Right lobe of liver (tissue), 6 donors: ENCODE measurements at regions not wholly inside any gene's neighbourhood (a gene's known extent, or its start where the extent isn't known, plus 50 kb on each side); places are given as distances from the start of the nearest gene placed in this dataset.

Experiments
- ATAC-seq, 4 donors: fragments of 200-7000 bp; cut with Tn5 transposase; one replicate each; pipeline ENCODE4 v1.9.1; 2020; ENCODE audit warnings: mild to moderate bottlenecking in 4 of 4, moderate library complexity in 4 of 4
- DNase-seq, 3 donors: peaks; one replicate each; pipeline ENCODE4 v3.0.0-alpha.2; 2020
- H3K27ac ChIP-seq, 3 donors: fragments of 200-600 bp; one replicate each; pipeline ENCODE4 v1.8.0; 2022
- H3K27me3 ChIP-seq, 2 donors: fragments of 200-600 bp; one replicate each; pipeline ENCODE4 v1.8.0; 2022
- H3K36me3 ChIP-seq, 4 donors: fragments of 200-600 bp; sonication (generic) in 1 of 4; one replicate each; pipeline versions ENCODE4 v1.5.1 to v1.8.0; 2017 to 2022; ENCODE audit warnings: control low read depth in 1 of 4
- H3K4me1 ChIP-seq, 4 donors: fragments of 200-600 bp; sonication (generic) in 1 of 4; one replicate each; pipeline versions ENCODE4 v1.5.1 to v1.8.0; 2017 to 2022; ENCODE audit warnings: control low read depth in 1 of 4
- H3K4me3 ChIP-seq, 3 donors: fragments of 200-600 bp; one replicate each; pipeline ENCODE4 v1.8.0; 2022
- H3K9me3 ChIP-seq, 4 donors: fragments of 200-600 bp; sonication (generic) in 1 of 4; one replicate each; pipeline versions ENCODE4 v1.5.1 to v1.8.0; 2017 to 2022; ENCODE audit warnings: control low read depth in 1 of 4
- POLR2A ChIP-seq: fragments of 450-650 bp; IDR thresholded peaks from one replicate; pipeline ENCODE4 v1.6.1; 2017; ENCODE audit warnings: antibody characterized with exemption, mild to moderate bottlenecking
- WGBS: methylation state at CpG from one replicate; pipeline ENCODE4 v1.1.6; 2018; ENCODE audit warnings: low coverage, low lambda C conversion rate; ENCODE audit not compliant: insufficient coverage; ENCODE audit errors: missing lambda C conversion rate; 5-methylcytosine and 5-hydroxymethylcytosine counted together
- intact Hi-C, 2 donors: fragments of 100-400 bp; cut with DNase I; formaldehyde crosslinking; loops; one replicate each; pipeline versions ENCODE4 v1.11.2 to v1.14.1; 2022
- TF ChIP-seq, protein P1 (sequence below), 4 donors: fragments of 200-600 bp in 3 of 4; fragments of 450-650 bp in 1 of 4; IDR thresholded peaks; one replicate each; pipeline versions ENCODE4 v1.5.1 to v1.8.0; 2016 to 2022; ENCODE audit warnings: antibody characterized with exemption in 4 of 4, mild to moderate bottlenecking in 2 of 4
- donor health status: DM: no; HTN: yes; CAD: no.
- donor health status: DM: no; HTN: no; CAD: no.
- donor health status: DM: no; HTN: no; CAD: no.
- donor health status: DM: no; HTN: yes; CAD: no.
- donor health status: DM: no; HTN: yes; CAD: no.

DNA sequence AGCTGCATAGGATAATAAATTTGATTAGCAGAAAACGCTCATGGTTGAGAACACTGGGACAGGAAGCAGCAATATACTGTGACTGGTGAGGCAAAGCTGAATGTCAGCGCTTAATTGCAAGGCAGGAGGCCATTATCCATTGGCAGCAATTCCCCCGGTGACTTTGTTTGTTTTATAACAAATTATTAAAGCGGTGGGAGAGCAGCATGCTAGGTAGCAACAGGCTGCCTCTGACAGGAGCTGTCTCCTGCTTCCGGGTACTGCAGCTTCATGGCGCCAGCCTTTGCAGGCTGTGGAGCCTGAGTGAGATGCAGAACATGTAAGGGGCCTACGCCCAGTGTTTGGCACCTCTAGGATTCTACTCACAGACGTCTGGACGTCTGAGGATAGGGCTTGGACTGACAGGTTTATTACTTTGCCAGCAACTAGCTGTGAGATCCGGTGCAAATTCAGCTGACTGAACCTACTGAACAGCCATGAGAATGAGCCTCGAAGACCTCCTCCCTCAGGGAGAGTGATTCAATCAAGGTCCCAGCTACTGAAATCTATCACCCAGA, 82.1 kb upstream of the SSTR1 start:
- peak in 1 of 3 donors; percentile 45 for DNase-seq

DNA sequence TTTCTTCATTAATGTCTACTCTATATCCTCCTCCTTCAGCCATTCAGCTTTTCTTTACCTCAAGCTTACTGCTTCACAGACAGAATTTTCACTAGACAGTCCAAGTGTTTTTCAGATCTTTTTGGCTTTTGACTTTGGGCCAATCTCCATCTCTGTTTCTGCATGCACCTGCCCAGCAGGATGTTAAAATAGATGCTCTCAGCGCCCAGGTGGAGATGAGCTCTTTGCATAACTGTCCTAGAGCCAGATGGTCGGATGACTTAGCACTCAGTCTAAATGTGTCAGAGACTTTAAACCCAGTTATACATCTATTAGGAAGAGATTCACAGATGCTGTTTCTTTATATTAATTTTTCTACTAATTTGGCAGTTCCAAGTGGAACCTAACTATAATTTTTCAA, 80.3 kb upstream of the SSTR1 start:
- Histone ChIP-seq H3K36me3 (no peaks in the 10 kb centered on the region), H3K4me3 (no peak overlapping the region), H3K27ac (no peak overlapping the region), H3K4me1 (no peaks in the 10 kb centered on the region), H3K9me3 (no peaks in the 10 kb centered on the region), H3K27me3 (no peaks in the 10 kb centered on the region)
- ATAC-seq (no peak), DNase-seq (no peak)
- intact Hi-C loops = no loop called here
- no peak for TF ChIP-seq POLR2A
- TF ChIP-seq, protein P1, sequence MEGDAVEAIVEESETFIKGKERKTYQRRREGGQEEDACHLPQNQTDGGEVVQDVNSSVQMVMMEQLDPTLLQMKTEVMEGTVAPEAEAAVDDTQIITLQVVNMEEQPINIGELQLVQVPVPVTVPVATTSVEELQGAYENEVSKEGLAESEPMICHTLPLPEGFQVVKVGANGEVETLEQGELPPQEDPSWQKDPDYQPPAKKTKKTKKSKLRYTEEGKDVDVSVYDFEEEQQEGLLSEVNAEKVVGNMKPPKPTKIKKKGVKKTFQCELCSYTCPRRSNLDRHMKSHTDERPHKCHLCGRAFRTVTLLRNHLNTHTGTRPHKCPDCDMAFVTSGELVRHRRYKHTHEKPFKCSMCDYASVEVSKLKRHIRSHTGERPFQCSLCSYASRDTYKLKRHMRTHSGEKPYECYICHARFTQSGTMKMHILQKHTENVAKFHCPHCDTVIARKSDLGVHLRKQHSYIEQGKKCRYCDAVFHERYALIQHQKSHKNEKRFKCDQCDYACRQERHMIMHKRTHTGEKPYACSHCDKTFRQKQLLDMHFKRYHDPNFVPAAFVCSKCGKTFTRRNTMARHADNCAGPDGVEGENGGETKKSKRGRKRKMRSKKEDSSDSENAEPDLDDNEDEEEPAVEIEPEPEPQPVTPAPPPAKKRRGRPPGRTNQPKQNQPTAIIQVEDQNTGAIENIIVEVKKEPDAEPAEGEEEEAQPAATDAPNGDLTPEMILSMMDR (IDR thresholded peaks at IDR 0.05) = no peak
- WGBS = 39% methylated on average over 2 of the region's 2 CpGs

More for the DNA sequence above, 82.1 kb upstream of the SSTR1 start:
- intact Hi-C loops = no loop called here
- H3K27ac ChIP-seq = no peak overlapping the region
- no peaks in the 10 kb centered on the region for H3K4me1 ChIP-seq
- ATAC-seq = peak in 1 of 4 donors; percentile 12
- no peaks in the 10 kb centered on the region for H3K36me3 ChIP-seq
- no peaks in the 10 kb centered on the region for H3K27me3 ChIP-seq
- H3K9me3 ChIP-seq = no peaks in the 10 kb centered on the region
- 8% methylated on average over 4 of the region's 11 CpGs for WGBS
- TF ChIP-seq, protein P1 (IDR thresholded peaks at IDR 0.05) = no peak
- no peak for TF ChIP-seq POLR2A
- H3K4me3 ChIP-seq = no peak overlapping the region

DNA sequence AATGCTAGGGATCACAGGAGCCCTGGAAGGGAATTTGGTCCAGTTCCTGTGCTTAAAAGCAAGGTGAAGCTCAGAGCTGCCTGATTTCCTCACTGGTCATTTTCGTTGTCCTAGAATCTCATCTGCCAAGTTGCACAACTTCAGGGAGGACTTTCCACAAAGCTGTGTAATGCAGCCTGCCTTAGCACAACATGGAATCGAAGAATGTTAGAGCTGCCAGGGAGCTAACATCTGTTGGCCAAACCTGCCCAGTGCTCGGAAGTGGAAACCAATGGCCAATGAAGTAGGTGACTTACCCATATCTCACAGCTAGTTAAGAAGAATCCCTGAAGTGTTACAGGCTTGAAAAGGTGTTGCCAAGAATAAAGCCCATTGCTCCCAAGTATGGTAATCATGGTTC, 79.9 kb upstream of the SSTR1 start:
- 39% methylated on average over 3 of the region's 3 CpGs for WGBS
- intact Hi-C loops = no loop called here
- Histone ChIP-seq H3K36me3 (no peaks in the 10 kb centered on the region), H3K9me3 (no peaks in the 10 kb centered on the region), H3K27me3 (no peaks in the 10 kb centered on the region), H3K4me1 (no peaks in the 10 kb centered on the region), H3K27ac (no peak overlapping the region), H3K4me3 (no peak overlapping the region)
- ATAC-seq = peak in 1 of 4 donors; percentile 21
- DNase-seq = no peak
- no peak for TF ChIP-seq POLR2A
- TF ChIP-seq, protein P1 (IDR thresholded peaks at IDR 0.05) = no peak

DNA sequence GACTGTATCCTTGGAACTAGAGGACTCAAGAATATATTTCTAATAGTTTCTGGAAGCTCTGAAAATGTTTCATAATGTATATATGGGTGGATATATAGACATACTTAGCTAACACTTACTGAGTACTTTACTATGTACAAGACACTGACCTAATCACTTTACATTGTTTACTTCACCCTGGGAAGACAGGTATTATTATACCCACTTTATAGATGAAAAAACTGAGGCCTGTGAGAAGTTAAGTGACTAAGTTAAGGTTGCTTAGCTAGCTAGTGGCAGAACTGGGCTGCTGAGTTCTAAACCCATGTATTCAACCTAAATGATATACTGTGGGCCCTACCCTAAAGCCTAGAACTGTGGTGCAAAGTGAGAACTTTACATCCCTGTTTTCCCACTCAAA, 79.1 kb upstream of the SSTR1 start:
- Histone ChIP-seq H3K36me3 (no peaks in the 10 kb centered on the region), H3K27ac (no peak overlapping the region), H3K27me3 (no peaks in the 10 kb centered on the region), H3K4me3 (no peak overlapping the region), H3K4me1 (no peaks in the 10 kb centered on the region), H3K9me3 (no peaks in the 10 kb centered on the region)
- intact Hi-C loops = no loop called here
- TF ChIP-seq, protein P1 (IDR thresholded peaks at IDR 0.05) = no peak
- TF ChIP-seq POLR2A = no peak
- ATAC-seq = no peak
- no peak for DNase-seq

DNA sequence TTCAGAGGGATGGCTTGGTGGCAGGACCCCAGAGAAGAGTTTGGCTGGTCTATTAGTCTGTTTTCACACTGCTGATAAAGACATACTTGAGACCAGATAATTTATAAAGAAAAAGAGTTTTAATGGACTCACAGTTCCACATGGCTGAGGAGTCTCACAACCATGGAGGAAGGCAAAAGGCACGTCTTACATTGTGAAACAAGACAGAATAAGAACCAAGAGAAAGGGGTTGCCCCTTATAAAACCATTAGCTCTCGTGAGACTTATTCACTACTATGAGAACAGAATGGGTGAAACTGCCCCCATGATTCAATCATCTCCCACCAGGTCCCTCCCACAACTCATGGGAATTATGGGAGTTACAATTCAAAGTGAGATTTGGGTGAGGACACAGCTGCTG, 78.5 kb upstream of the SSTR1 start:
- intact Hi-C loops = no loop called here
- H3K36me3 ChIP-seq = no peaks in the 10 kb centered on the region
- WGBS = 63% methylated on average over 2 of the region's 2 CpGs
- H3K27me3 ChIP-seq = no peaks in the 10 kb centered on the region
- H3K4me1 ChIP-seq = no peaks in the 10 kb centered on the region
- H3K27ac ChIP-seq = no peak overlapping the region
- ATAC-seq (no peak), DNase-seq (no peak)
- no peak for TF ChIP-seq POLR2A
- TF ChIP-seq, protein P1 (IDR thresholded peaks at IDR 0.05) = no peak
- H3K9me3 ChIP-seq = no peaks in the 10 kb centered on the region
- H3K4me3 ChIP-seq = no peak overlapping the region
